ENCODE measurements at regions not wholly inside any gene's neighbourhood (a gene's known extent, or its start where the extent isn't known, plus 50 kb on each side); places are given as distances from the start of the nearest gene placed in this dataset.

- H3K4me1 Mint-ChIP-seq = peaks cover 40% of the 10 kb centered on the region
- H3K36me3 Mint-ChIP-seq = no peaks in the 10 kb centered on the region
- DNase-seq (ENCODE audit: low spot score in 2 of 2, unreplicated experiment in 2 of 2) = no peak
- H3K27me3 Mint-ChIP-seq (ENCODE audit: low read depth) = no peaks in the 10 kb centered on the region
- H3K4me3 Mint-ChIP-seq = no peak overlapping the region
- no peak for TF ChIP-seq CTCF (IDR thresholded peaks at IDR 0.05; ENCODE audit: unreplicated experiment)
- H3K27ac Mint-ChIP-seq = peak overlapping the region; percentile 55
- H3K9me3 Mint-ChIP-seq = no peaks in the 10 kb centered on the region
These were observed 121.6 kb downstream of the VAPA start for GRCh38 chr18:10035281-10035991.

- Mint-ChIP-seq H3K36me3 (peaks cover 1% of the 10 kb centered on the region), H3K4me3 (no peak overlapping the region), H3K27ac (no peak overlapping the region), H3K27me3 (ENCODE audit: low read depth) (no peaks in the 10 kb centered on the region), H3K4me1 (peaks cover 30% of the 10 kb centered on the region), H3K9me3 (peaks cover 6% of the 10 kb centered on the region)
- no peak for DNase-seq (ENCODE audit: low spot score in 2 of 2, unreplicated experiment in 2 of 2)
- TF ChIP-seq CTCF (IDR thresholded peaks at IDR 0.05; ENCODE audit: unreplicated experiment) = no peak
These were observed 122.7 kb downstream of the VAPA start for GRCh38 chr18:10036479-10036878.

DNA sequence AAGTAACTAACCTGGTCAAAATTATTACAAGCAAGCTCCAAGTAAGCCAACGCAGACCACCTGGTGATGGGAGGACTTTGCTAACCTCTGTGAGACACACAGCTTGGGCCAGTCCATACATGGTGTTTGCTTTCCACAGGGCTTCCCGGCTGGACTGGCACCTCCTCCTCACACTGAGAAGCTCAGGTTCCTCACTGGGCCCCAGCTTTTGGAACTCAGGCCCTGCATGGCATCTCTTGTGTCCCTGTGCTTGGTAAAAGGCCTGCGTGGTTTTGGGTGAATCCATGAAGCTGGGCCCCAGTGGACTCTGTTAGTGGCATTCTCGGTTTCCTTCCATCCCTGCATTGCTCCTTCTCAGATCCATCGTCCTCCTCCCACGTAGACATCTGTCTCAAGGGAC is 123.4 kb downstream of the VAPA start:
- H3K9me3 Mint-ChIP-seq = peaks cover 12% of the 10 kb centered on the region
- H3K27ac Mint-ChIP-seq = no peak overlapping the region
- H3K4me1 Mint-ChIP-seq = peaks cover 26% of the 10 kb centered on the region
- H3K36me3 Mint-ChIP-seq = peaks cover 6% of the 10 kb centered on the region
- no peak for TF ChIP-seq CTCF (IDR thresholded peaks at IDR 0.05; ENCODE audit: unreplicated experiment)
- no peak overlapping the region for H3K4me3 Mint-ChIP-seq
- DNase-seq (ENCODE audit: low spot score in 2 of 2, unreplicated experiment in 2 of 2) = no peak
- no peaks in the 10 kb centered on the region for H3K27me3 Mint-ChIP-seq (ENCODE audit: low read depth)

- Mint-ChIP-seq H3K4me3 (no peak overlapping the region), H3K4me1 (peaks cover 19% of the 10 kb centered on the region), H3K27ac (no peak overlapping the region), H3K9me3 (peaks cover 17% of the 10 kb centered on the region), H3K36me3 (peaks cover 10% of the 10 kb centered on the region), H3K27me3 (ENCODE audit: low read depth) (no peaks in the 10 kb centered on the region)
- DNase-seq (ENCODE audit: low spot score in 2 of 2, unreplicated experiment in 2 of 2) = no peak
- no peak for TF ChIP-seq CTCF (IDR thresholded peaks at IDR 0.05; ENCODE audit: unreplicated experiment)
These were observed 124.5 kb downstream of the VAPA start for GRCh38 chr18:10038268-10038667.

DNA sequence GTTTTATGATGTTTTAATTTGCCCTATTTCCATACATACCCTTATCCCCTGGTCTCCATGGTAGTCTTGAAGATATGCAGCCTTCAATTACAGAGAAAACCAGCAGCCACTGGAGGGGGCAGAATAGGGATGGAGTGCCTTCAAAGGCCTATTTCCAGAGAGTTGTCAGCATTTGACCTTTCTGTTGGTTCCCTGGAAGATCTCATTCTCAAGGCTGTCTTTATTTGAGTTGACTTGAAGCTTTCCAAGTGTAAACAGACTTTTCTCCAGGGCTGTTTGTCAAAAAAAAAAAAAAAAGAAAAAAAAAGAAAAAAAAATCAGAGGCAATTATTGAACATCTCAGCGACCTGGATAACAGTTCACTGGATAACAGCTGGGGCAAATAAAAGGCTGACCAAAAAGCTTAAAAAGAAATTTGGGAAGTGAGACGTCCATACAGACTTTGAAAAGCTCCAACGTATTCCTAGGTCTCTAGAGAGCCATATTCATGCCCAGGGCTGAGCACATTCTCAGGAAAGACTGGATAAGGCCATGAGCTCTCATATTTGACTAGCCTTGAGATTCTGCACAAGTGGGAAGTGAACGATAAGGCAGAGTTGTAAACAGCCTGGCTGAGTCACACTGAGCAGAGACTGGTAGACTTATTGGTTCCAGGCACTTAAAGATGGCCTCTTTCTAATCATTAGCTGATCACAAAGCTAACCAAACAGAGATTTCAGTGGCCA is 126.6 kb downstream of the VAPA start:
- Mint-ChIP-seq H3K4me1 (peaks cover 10% of the 10 kb centered on the region), H3K36me3 (peaks cover 10% of the 10 kb centered on the region), H3K27me3 (ENCODE audit: low read depth) (no peaks in the 10 kb centered on the region), H3K27ac (no peak overlapping the region), H3K9me3 (peaks cover 24% of the 10 kb centered on the region), H3K4me3 (no peak overlapping the region)
- no peak for TF ChIP-seq CTCF (IDR thresholded peaks at IDR 0.05; ENCODE audit: unreplicated experiment)
- DNase-seq (ENCODE audit: low spot score in 2 of 2, unreplicated experiment in 2 of 2) = no peak
